B cell (primary cell): ENCODE measurements at regions not wholly inside any gene's neighbourhood (a gene's known extent, or its start where the extent isn't known, plus 50 kb on each side); places are given as distances from the start of the nearest gene placed in this dataset.

Experiments
- ATAC-seq: fragments of 200-7000 bp; cut with Tn5 transposase; one replicate; pipeline ENCODE4 v1.10.0; 2021; ENCODE audit warnings: low read depth, mild to moderate bottlenecking, moderate number of reproducible peaks, moderate library complexity
- CTCF ChIA-PET: fragments of 350-600 bp; sonication (Branson Sonifier 250); formaldehyde crosslinking; loops from one replicate; lab custom pipeline; 2021; ENCODE audit warnings: antibody characterized with exemption, inconsistent platforms; lab: Charles Lee
- POLR2A ChIA-PET: fragments of 350-600 bp; sonication (Branson Sonifier 250); formaldehyde crosslinking; loops from one replicate; lab custom pipeline; 2021; ENCODE audit warnings: antibody characterized with exemption; lab: Charles Lee
- DNase-seq: peaks from one replicate; pipeline ENCODE4 v3.0.0; 2013
- H2AFZ ChIP-seq: 2 replicates; pipeline ENCODE4 v1.6.1; 2012; ENCODE audit warnings: mild to moderate bottlenecking, low read depth, low read length; ENCODE audit not compliant: insufficient read depth, poor library complexity, severe bottlenecking
- H3K27ac ChIP-seq, 2 donors: 1 replicate in 1 of 2; 2 replicates in 1 of 2; pipeline ENCODE4 v1.5.1; 2012 to 2013; ENCODE audit warnings: low read length in 2 of 2, mild to moderate bottlenecking in 2 of 2, moderate library complexity in 1 of 2
- H3K27me3 ChIP-seq, 4 experiments: fragments of 200-600 bp in 1 of 4; sonication (generic) in 1 of 4; replicated peaks in 1 of 4; 1 replicate in 2 of 4; 2 replicates in 2 of 4; pipeline versions ENCODE4 v1.6.1 to v1.7.0; 2013 to 2016; ENCODE audit warnings: low read length in 3 of 4, mild to moderate bottlenecking in 2 of 4, mixed read lengths in 1 of 4, moderate library complexity in 1 of 4; ENCODE audit not compliant: insufficient read depth in 4 of 4, control insufficient read depth in 3 of 4; ENCODE audit errors: control extremely low read depth in 1 of 4
- H3K36me3 ChIP-seq, 2 experiments: replicated peaks in 1 of 2; 1 replicate in 1 of 2; 2 replicates in 1 of 2; pipeline versions ENCODE4 v1.6.1 to v1.7.1; 2013; ENCODE audit warnings: low read length in 1 of 2; ENCODE audit not compliant: insufficient read depth in 2 of 2, control insufficient read depth in 1 of 2; ENCODE audit errors: control extremely low read depth in 1 of 2, extremely low read depth in 1 of 2
- H3K4me1 ChIP-seq, 2 donors: fragments of 200-600 bp in 1 of 2; sonication (generic) in 1 of 2; 1 replicate in 1 of 2; 2 replicates in 1 of 2; pipeline versions ENCODE4 v1.5.1 to v1.6.1; 2013 to 2017; ENCODE audit warnings: low read length in 2 of 2; ENCODE audit not compliant: control insufficient read depth in 2 of 2, insufficient read depth in 2 of 2
- H3K4me2 ChIP-seq: replicated peaks from 2 replicates; pipeline ENCODE3; 2012; ENCODE audit warnings: mild to moderate bottlenecking, low read depth, low read length; ENCODE audit not compliant: poor library complexity, severe bottlenecking
- H3K4me3 ChIP-seq, 5 experiments: fragments of 200-600 bp in 1 of 5; sonication (generic) in 1 of 5; 1 replicate in 3 of 5; 2 replicates in 2 of 5; pipeline versions ENCODE4 v1.5.1 to v1.7.0; 2011 to 2016; ENCODE audit warnings: low read length in 4 of 5, mild to moderate bottlenecking in 4 of 5, low read depth in 2 of 5, control low read depth in 1 of 5, moderate library complexity in 1 of 5; ENCODE audit not compliant: insufficient read depth in 1 of 5; ENCODE audit errors: control extremely low read depth in 1 of 5, extremely low read depth in 1 of 5
- H3K79me2 ChIP-seq: fragments of 200-600 bp; sonication (generic); one replicate; pipeline ENCODE4 v1.6.0; 2016; ENCODE audit warnings: low read length; ENCODE audit not compliant: control insufficient read depth, insufficient read depth
- H3K9ac ChIP-seq: fragments of 200-600 bp; sonication (generic); 2 replicates; pipeline ENCODE4 v1.6.1; 2017; ENCODE audit warnings: mild to moderate bottlenecking, low read length, moderate library complexity
- H3K9me3 ChIP-seq, 3 donors: one replicate each; pipeline versions ENCODE4 v1.6.1 to v1.7.1; 2013; ENCODE audit warnings: low read length in 2 of 3; ENCODE audit not compliant: control insufficient read depth in 2 of 3, insufficient read depth in 1 of 3; ENCODE audit errors: control extremely low read depth in 1 of 3
- H4K20me1 ChIP-seq: 2 replicates; pipeline ENCODE4 v1.6.0; 2012; ENCODE audit warnings: mild to moderate bottlenecking, low read length; ENCODE audit not compliant: insufficient read depth, control insufficient read depth, poor library complexity, severe bottlenecking
- H3K27ac Mint-ChIP-seq: one replicate; pipeline ENCODE4 v1.8.0; 2021; ENCODE audit warnings: mixed read lengths
- H3K27me3 Mint-ChIP-seq: one replicate; pipeline ENCODE4 v1.8.0; 2021; ENCODE audit warnings: mixed read lengths
- H3K4me1 Mint-ChIP-seq: one replicate; pipeline ENCODE4 v1.8.0; 2021; ENCODE audit warnings: mixed read lengths
- H3K4me3 Mint-ChIP-seq: one replicate; pipeline ENCODE4 v1.8.0; 2021; ENCODE audit warnings: mixed read lengths
- H3K9me3 Mint-ChIP-seq: one replicate; pipeline ENCODE4 v1.8.0; 2022; ENCODE audit warnings: mixed read lengths; ENCODE audit not compliant: insufficient read depth
- EZH2 ChIP-seq: IDR thresholded peaks from 2 replicates; pipeline ENCODE4 v1.6.1; 2012; ENCODE audit warnings: borderline replicate concordance, low read depth, mild to moderate bottlenecking, moderate library complexity, low read length; ENCODE audit not compliant: insufficient read depth, poor library complexity, severe bottlenecking
- WGBS: methylation state at CpG from one replicate; pipeline ENCODE4 v1.1.5; 2013; ENCODE audit warnings: missing lambda C conversion rate; ENCODE audit not compliant: insufficient coverage; 5-methylcytosine and 5-hydroxymethylcytosine counted together
- intact Hi-C: fragments of 100-400 bp; cut with micrococcal nuclease; formaldehyde crosslinking; loops from one replicate; pipeline ENCODE4 v1.10.0; 2022
- TF ChIP-seq, protein P1 (sequence below): fragments of 200-600 bp; IDR thresholded peaks from one replicate; pipeline ENCODE4 v1.8.0; 2022; ENCODE audit warnings: antibody characterized with exemption, mild to moderate bottlenecking

GRCh38 chr1:80659161-80659560 lies 1141.6 kb upstream of the ADGRL2 start:
- no peak for TF ChIP-seq EZH2
- H2AFZ ChIP-seq, result no peak overlapping the region
- ATAC-seq (no peak), DNase-seq (no peak)
- no peaks in the 10 kb centered on the region for H3K79me2 ChIP-seq
- Mint-ChIP-seq H3K4me1 (peaks cover 4% of the 10 kb centered on the region), H3K4me3 (no peak overlapping the region), H3K27me3 (no peaks in the 10 kb centered on the region), H3K9me3 (no peaks in the 10 kb centered on the region), H3K27ac (no peak overlapping the region)
- no peak overlapping the region for H3K4me2 ChIP-seq
- no peaks in the 10 kb centered on the region for H4K20me1 ChIP-seq
- intact Hi-C loops, result no loop called here
- no peaks in the 10 kb centered on the region for H3K36me3 ChIP-seq
- no peak overlapping the region for H3K9ac ChIP-seq
- H3K4me3 ChIP-seq, result no peak overlapping the region
- no peaks in the 10 kb centered on the region for H3K27me3 ChIP-seq
- no peak overlapping the region for H3K27ac ChIP-seq
- CTCF ChIA-PET, result interaction anchor here (1.0 kb wide), 1 partner anchor 12 kb away, joined by 3 read pairs; no protein-coding TSS in a partner anchor
- WGBS, result 100% methylated on average over 1 of the region's 5 CpGs
- POLR2A ChIA-PET, result no interaction called here
- no peaks in the 10 kb centered on the region for H3K4me1 ChIP-seq
- peaks cover 0 to 1% (median 0%) of the 10 kb centered on the region in 3 donors for H3K9me3 ChIP-seq

DNA sequence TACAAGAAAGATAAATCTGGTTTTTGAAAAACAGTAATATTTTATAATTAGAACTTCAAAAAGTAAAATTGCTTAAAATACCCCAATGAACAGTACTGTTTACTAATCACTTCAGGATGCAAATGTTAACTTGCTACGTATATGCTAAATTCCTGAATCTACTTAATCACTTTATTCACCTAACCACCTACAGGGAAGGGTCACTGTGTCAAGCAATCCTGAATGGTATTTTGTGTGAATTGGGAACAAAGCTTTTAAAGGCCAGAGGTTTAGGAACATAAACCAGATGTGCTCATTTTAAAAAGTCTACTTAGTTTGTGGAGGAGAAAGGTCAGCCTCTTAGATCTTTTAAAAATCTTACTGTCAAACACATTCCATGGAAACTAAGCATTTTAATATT lies 1143.0 kb upstream of the ADGRL2 start:
- Mint-ChIP-seq H3K4me1 (peaks cover 4% of the 10 kb centered on the region), H3K9me3 (no peaks in the 10 kb centered on the region), H3K27ac (no peak overlapping the region), H3K27me3 (no peaks in the 10 kb centered on the region), H3K4me3 (no peak overlapping the region)
- Histone ChIP-seq H3K4me1 (no peaks in the 10 kb centered on the region), H3K4me2 (no peak overlapping the region), H3K27me3 (no peaks in the 10 kb centered on the region), H3K4me3 (no peak overlapping the region), H3K79me2 (no peaks in the 10 kb centered on the region), H2AFZ (no peak overlapping the region), H4K20me1 (no peaks in the 10 kb centered on the region), H3K27ac (no peak overlapping the region), H3K9ac (no peak overlapping the region), H3K36me3 (no peaks in the 10 kb centered on the region), H3K9me3 (peaks cover 0 to 5% (median 0%) of the 10 kb centered on the region in 3 donors)
- TF ChIP-seq EZH2, result no peak
- TF ChIP-seq, protein P1, sequence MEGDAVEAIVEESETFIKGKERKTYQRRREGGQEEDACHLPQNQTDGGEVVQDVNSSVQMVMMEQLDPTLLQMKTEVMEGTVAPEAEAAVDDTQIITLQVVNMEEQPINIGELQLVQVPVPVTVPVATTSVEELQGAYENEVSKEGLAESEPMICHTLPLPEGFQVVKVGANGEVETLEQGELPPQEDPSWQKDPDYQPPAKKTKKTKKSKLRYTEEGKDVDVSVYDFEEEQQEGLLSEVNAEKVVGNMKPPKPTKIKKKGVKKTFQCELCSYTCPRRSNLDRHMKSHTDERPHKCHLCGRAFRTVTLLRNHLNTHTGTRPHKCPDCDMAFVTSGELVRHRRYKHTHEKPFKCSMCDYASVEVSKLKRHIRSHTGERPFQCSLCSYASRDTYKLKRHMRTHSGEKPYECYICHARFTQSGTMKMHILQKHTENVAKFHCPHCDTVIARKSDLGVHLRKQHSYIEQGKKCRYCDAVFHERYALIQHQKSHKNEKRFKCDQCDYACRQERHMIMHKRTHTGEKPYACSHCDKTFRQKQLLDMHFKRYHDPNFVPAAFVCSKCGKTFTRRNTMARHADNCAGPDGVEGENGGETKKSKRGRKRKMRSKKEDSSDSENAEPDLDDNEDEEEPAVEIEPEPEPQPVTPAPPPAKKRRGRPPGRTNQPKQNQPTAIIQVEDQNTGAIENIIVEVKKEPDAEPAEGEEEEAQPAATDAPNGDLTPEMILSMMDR, result no peak
- intact Hi-C loops, result no loop called here
- no peak for ATAC-seq
- CTCF ChIA-PET, result no interaction called here
- WGBS, result no CpG with 5 or more reads among the region's 1 CpG
- no peak for DNase-seq
- POLR2A ChIA-PET, result no interaction called here
